Heart left ventricle (tissue), 13 donors: ENCODE measurements at regions not wholly inside any gene's neighbourhood (a gene's known extent, or its start where the extent isn't known, plus 50 kb on each side); places are given as distances from the start of the nearest gene placed in this dataset.

Experiments used
- CTCF ChIP-seq, 12 donors: fragments of 200-600 bp; sonication (generic) in 4 of 12; IDR thresholded peaks; one replicate each; pipeline versions ENCODE4 v1.5.0 to v1.8.0; 2018 to 2022; ENCODE audit warnings: antibody characterized with exemption in 12 of 12, mild to moderate bottlenecking in 5 of 12
- POLR2A ChIP-seq, 2 donors: fragments of 450-650 bp; IDR thresholded peaks; one replicate each; pipeline ENCODE4 v1.6.1; 2017; ENCODE audit warnings: antibody characterized with exemption in 2 of 2, mild to moderate bottlenecking in 2 of 2, moderate library complexity in 2 of 2
- donor health status: ischemic (EF 13 %, LVEDD 7.1; RV severe dilation, severe dysfunction).
- donor health status: DM: no; HTN: yes; CAD: no.
- donor health status: DM: no; HTN: no; CAD: no.
- donor health status: ischemic (EF 25% LVEDD 6.9; RV normal size, moderate dysfunction).
- donor health status: ischemic (EF 25% LVEDD 5.7; RV mildly dilated, moderate dysfunction).
- donor health status: ischemic (EF 35%, LVEDD 5.7; RV mildly dilated, moderate dysfunction).
- donor health status: nonischemic (EF 11% LVEDD 7.7; RV severe dilation, severe dysfunction).
- donor health status: DM: yes; HTN: yes; CAD: no.
- donor health status: PGD.
- donor health status: ischemic (EF 29% LVEDD 5.4; RV normal size, mild dysfunction).
- donor health status: nonischemic (EF 23%, LVEDD 6.1; RV moderate dilation, normal function).

- no peak for TF ChIP-seq POLR2A (IDR thresholded peaks at IDR 0.05)
- TF ChIP-seq CTCF (IDR thresholded peaks at IDR 0.05): no peak
Measured at GRCh38 chr6:24995270-24995669, 59.5 kb upstream of the RIPOR2 start.
